KMS-11 (cell line): ENCODE measurements at regions not wholly inside any gene's neighbourhood (a gene's known extent, or its start where the extent isn't known, plus 50 kb on each side); places are given as distances from the start of the nearest gene placed in this dataset.

ENCODE experiments used
- H2AFZ ChIP-seq: fragments of 200-600 bp; sonication (generic); 2 replicates; pipeline ENCODE4 v1.6.1; 2016; ENCODE audit warnings: antibody characterized with exemption, mixed run types, low read depth
- H3K27ac ChIP-seq: fragments of 200-600 bp; sonication (generic); 2 replicates; pipeline ENCODE4 v1.6.1; 2016; ENCODE audit warnings: mild to moderate bottlenecking, mixed run types
- H3K27me3 ChIP-seq: fragments of 200-600 bp; sonication (generic); 2 replicates; pipeline ENCODE4 v1.6.1; 2017; ENCODE audit warnings: mild to moderate bottlenecking, low read depth, mixed run types, moderate library complexity; ENCODE audit not compliant: insufficient read depth
- H3K36me3 ChIP-seq: fragments of 200-600 bp; sonication (generic); 2 replicates; pipeline ENCODE4 v1.6.1; 2017; ENCODE audit warnings: mild to moderate bottlenecking, mixed run types; ENCODE audit not compliant: insufficient read depth
- H3K4me1 ChIP-seq: fragments of 200-600 bp; sonication (generic); 2 replicates; pipeline ENCODE4 v1.6.1; 2016; ENCODE audit warnings: mild to moderate bottlenecking, low read depth, mixed run types; ENCODE audit not compliant: poor library complexity, severe bottlenecking
- H3K4me2 ChIP-seq: fragments of 200-600 bp; sonication (generic); 2 replicates; pipeline ENCODE4 v1.7.0; 2016; ENCODE audit warnings: mild to moderate bottlenecking, mixed run types
- H3K4me3 ChIP-seq: fragments of 200-600 bp; sonication (generic); IDR thresholded peaks from 2 replicates; pipeline ENCODE4 v1.6.1; 2017; ENCODE audit warnings: low read depth, low read length, mixed read lengths; ENCODE audit not compliant: insufficient read depth
- H3K79me2 ChIP-seq: fragments of 200-600 bp; sonication (generic); 2 replicates; pipeline ENCODE4 v1.6.1; 2016; ENCODE audit warnings: low read depth, mixed run types; ENCODE audit not compliant: insufficient read depth
- H3K9ac ChIP-seq: fragments of 200-600 bp; sonication (generic); 2 replicates; pipeline ENCODE4 v1.6.1; 2016; ENCODE audit warnings: mild to moderate bottlenecking, mixed run types
- H4K20me1 ChIP-seq: fragments of 200-600 bp; sonication (generic); 2 replicates; pipeline ENCODE4 v1.6.1; 2016; ENCODE audit warnings: mild to moderate bottlenecking, mixed run types; ENCODE audit not compliant: insufficient read depth
- CTCF ChIP-seq: fragments of 200-600 bp; sonication (generic); conservative IDR thresholded peaks from 2 replicates; pipeline ENCODE4 v1.6.1; 2017; ENCODE audit warnings: low read depth, mild to moderate bottlenecking, antibody characterized with exemption, low read length, moderate library complexity, mixed read lengths

GRCh38 chr7:25319707-25320106 lies 91.4 kb upstream of the NPVF start:
- Histone ChIP-seq H4K20me1 (no peaks in the 10 kb centered on the region), H3K9ac (no peak overlapping the region), H3K4me1 (no peaks in the 10 kb centered on the region), H3K36me3 (no peaks in the 10 kb centered on the region), H3K27me3 (no peaks in the 10 kb centered on the region), H3K27ac (no peak overlapping the region), H3K4me2 (no peak overlapping the region), H2AFZ (no peak overlapping the region), H3K4me3 (no peak overlapping the region), H3K79me2 (no peaks in the 10 kb centered on the region)
- TF ChIP-seq CTCF, result no peak

- Histone ChIP-seq H3K79me2 (no peaks in the 10 kb centered on the region), H3K36me3 (no peaks in the 10 kb centered on the region), H3K4me2 (no peak overlapping the region), H2AFZ (no peak overlapping the region), H4K20me1 (no peaks in the 10 kb centered on the region), H3K4me1 (no peaks in the 10 kb centered on the region), H3K9ac (no peak overlapping the region), H3K4me3 (no peak overlapping the region), H3K27ac (no peak overlapping the region), H3K27me3 (no peaks in the 10 kb centered on the region)
- TF ChIP-seq CTCF, result no peak
These were observed 92.5 kb upstream of the NPVF start for GRCh38 chr7:25320791-25321190.

GRCh38 chr7:25321424-25321823 lies 93.1 kb upstream of the NPVF start:
- Histone ChIP-seq H3K27ac (no peak overlapping the region), H3K4me3 (no peak overlapping the region), H3K36me3 (no peaks in the 10 kb centered on the region), H2AFZ (no peak overlapping the region), H3K4me1 (no peaks in the 10 kb centered on the region), H3K9ac (no peak overlapping the region), H3K27me3 (no peaks in the 10 kb centered on the region), H3K79me2 (no peaks in the 10 kb centered on the region), H3K4me2 (no peak overlapping the region), H4K20me1 (no peaks in the 10 kb centered on the region)
- no peak for TF ChIP-seq CTCF

- no peaks in the 10 kb centered on the region for H3K79me2 ChIP-seq
- H4K20me1 ChIP-seq, result no peaks in the 10 kb centered on the region
- no peaks in the 10 kb centered on the region for H3K4me1 ChIP-seq
- no peak overlapping the region for H3K9ac ChIP-seq
- H3K4me3 ChIP-seq, result no peak overlapping the region
- no peaks in the 10 kb centered on the region for H3K27me3 ChIP-seq
- H3K4me2 ChIP-seq, result no peak overlapping the region
- H3K36me3 ChIP-seq, result no peaks in the 10 kb centered on the region
- H2AFZ ChIP-seq, result no peak overlapping the region
- no peak for TF ChIP-seq CTCF
- no peak overlapping the region for H3K27ac ChIP-seq
These were observed 94.2 kb upstream of the NPVF start for GRCh38 chr7:25322473-25322872.
